SIG-M5 treated with dmso at 0.1 percent for 504 hours (cell line): ENCODE measurements at regions not wholly inside any gene's neighbourhood (a gene's known extent, or its start where the extent isn't known, plus 50 kb on each side); places are given as distances from the start of the nearest gene placed in this dataset.
A peak's percentile ranks its signal among the peaks of the same experiment; 100 is the strongest.
"Not testable (repeated sequence)": the region's sequence is repeated elsewhere in the genome, so short reads cannot be mapped to it uniquely, and the experiment has no call there.

Source experiments
- DNase-seq: peaks from one replicate; lab custom pipeline; 2025; ENCODE audit not compliant: unreplicated experiment; lab: John Stamatoyannopoulos, UW

- no peak for DNase-seq
Measured at GRCh38 chr4:103422467-103423219, 224.5 kb upstream of the CENPE start.

- DNase-seq, result no peak
Measured at GRCh38 chr4:103415801-103416200, 217.7 kb upstream of the CENPE start.

- not testable (repeated sequence) for DNase-seq
Measured at GRCh38 chr4:103412646-103413045, 214.5 kb upstream of the CENPE start.

- DNase-seq, result no peak
Measured at GRCh38 chr4:103410386-103410785, 212.2 kb upstream of the CENPE start.

- no peak for DNase-seq
Measured at GRCh38 chr4:103405415-103405814, 207.3 kb upstream of the CENPE start.

GRCh38 chr4:103403619-103404018 lies 205.5 kb upstream of the CENPE start:
- no peak for DNase-seq

- no peak for DNase-seq
Measured at GRCh38 chr4:103402198-103402597, 204.1 kb upstream of the CENPE start.

GRCh38 chr4:103400405-103400804 lies 202.3 kb upstream of the CENPE start:
- peak; percentile 3 for DNase-seq

- DNase-seq, result no peak
Measured at GRCh38 chr4:103397541-103397940, 199.4 kb upstream of the CENPE start.

- not testable (repeated sequence) for DNase-seq
Measured at GRCh38 chr4:103387508-103388011, 189.4 kb upstream of the CENPE start.

GRCh38 chr4:103385565-103385964 lies 187.4 kb upstream of the CENPE start:
- DNase-seq, result not testable (repeated sequence)

- DNase-seq, result no peak
Measured at GRCh38 chr4:103375278-103375677, 177.1 kb upstream of the CENPE start.

- DNase-seq, result no peak
Measured at GRCh38 chr4:103374758-103375157, 176.6 kb upstream of the CENPE start.

GRCh38 chr4:103374306-103374705 lies 176.2 kb upstream of the CENPE start:
- DNase-seq, result no peak

GRCh38 chr4:103372002-103372558 lies 173.9 kb upstream of the CENPE start:
- DNase-seq, result no peak

- no peak for DNase-seq
Measured at GRCh38 chr4:103370336-103370735, 172.2 kb upstream of the CENPE start.

- DNase-seq, result no peak
Measured at GRCh38 chr4:103365285-103365684, 167.1 kb upstream of the CENPE start.

GRCh38 chr4:103364083-103364482 lies 165.9 kb upstream of the CENPE start:
- no peak for DNase-seq

- no peak for DNase-seq
Measured at GRCh38 chr4:103361926-103362325, 163.8 kb upstream of the CENPE start.

GRCh38 chr4:103359900-103360299 lies 161.8 kb upstream of the CENPE start:
- DNase-seq, result no peak

GRCh38 chr4:103354006-103354405 lies 155.9 kb upstream of the CENPE start:
- no peak for DNase-seq

GRCh38 chr4:103329642-103330041 lies 131.5 kb upstream of the CENPE start:
- no peak for DNase-seq

- no peak for DNase-seq
Measured at GRCh38 chr4:103324811-103325210, 126.7 kb upstream of the CENPE start.
